ENCODE measurements at regions not wholly inside any gene's neighbourhood (a gene's known extent, or its start where the extent isn't known, plus 50 kb on each side); places are given as distances from the start of the nearest gene placed in this dataset.

DNA sequence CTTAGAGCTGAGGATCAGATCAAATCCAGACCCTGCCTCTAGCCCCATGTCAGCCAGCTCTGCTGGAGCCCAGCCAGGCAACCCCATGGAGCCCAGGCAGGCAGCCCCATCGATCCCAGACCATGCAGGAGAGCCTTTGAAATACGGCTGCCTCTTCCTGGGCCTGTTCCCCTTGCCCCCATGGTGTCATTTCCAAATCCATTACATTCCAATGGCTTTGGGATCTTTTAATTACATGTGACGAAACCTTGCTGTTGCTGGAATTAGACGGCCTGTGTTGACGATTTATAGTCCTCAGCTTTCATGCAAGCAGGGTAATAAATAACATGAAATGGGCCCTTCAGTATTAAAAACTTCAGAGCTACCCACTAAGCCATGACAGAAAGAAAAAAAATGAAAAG lies 75.8 kb upstream of the SLC14A2 start:
- Histone ChIP-seq H3K4me1 (ENCODE audit: insufficient read depth, low read length) (no peaks in the 10 kb centered on the region), H3F3A (ENCODE audit: low read length, unreplicated experiment) (no peaks in the 10 kb centered on the region), H3K4me2 (ENCODE audit: low read length) (no peak overlapping the region), H3K9ac (ENCODE audit: low read length) (no peak overlapping the region), H3K27ac (ENCODE audit: low read length) (no peak overlapping the region), H3K9me2 (replicated peaks; ENCODE audit: low read length) (no peaks in the 10 kb centered on the region), H3K27me3 (ENCODE audit: low read length) (no peaks in the 10 kb centered on the region), H2AFZ (ENCODE audit: low read length) (no peak overlapping the region), H4K20me1 (ENCODE audit: low read length) (no peaks in the 10 kb centered on the region), H3K79me2 (ENCODE audit: low read length) (no peaks in the 10 kb centered on the region), H3K4me3 (ENCODE audit: low read length) (no peak overlapping the region), H3K36me3 (ENCODE audit: low read depth, low read length) (no peaks in the 10 kb centered on the region), H3K9me3 (ENCODE audit: low read length) (no peaks in the 10 kb centered on the region)
- DNase-seq (no peak), ATAC-seq (no peak)
- POLR2A ChIA-PET (ENCODE audit: unreplicated experiment) = no interaction called here
- TF ChIP-seq, protein P1, sequence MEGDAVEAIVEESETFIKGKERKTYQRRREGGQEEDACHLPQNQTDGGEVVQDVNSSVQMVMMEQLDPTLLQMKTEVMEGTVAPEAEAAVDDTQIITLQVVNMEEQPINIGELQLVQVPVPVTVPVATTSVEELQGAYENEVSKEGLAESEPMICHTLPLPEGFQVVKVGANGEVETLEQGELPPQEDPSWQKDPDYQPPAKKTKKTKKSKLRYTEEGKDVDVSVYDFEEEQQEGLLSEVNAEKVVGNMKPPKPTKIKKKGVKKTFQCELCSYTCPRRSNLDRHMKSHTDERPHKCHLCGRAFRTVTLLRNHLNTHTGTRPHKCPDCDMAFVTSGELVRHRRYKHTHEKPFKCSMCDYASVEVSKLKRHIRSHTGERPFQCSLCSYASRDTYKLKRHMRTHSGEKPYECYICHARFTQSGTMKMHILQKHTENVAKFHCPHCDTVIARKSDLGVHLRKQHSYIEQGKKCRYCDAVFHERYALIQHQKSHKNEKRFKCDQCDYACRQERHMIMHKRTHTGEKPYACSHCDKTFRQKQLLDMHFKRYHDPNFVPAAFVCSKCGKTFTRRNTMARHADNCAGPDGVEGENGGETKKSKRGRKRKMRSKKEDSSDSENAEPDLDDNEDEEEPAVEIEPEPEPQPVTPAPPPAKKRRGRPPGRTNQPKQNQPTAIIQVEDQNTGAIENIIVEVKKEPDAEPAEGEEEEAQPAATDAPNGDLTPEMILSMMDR (conservative IDR thresholded peaks at IDR 0.05; ENCODE audit: low read depth, low read length) = no peak
- TF ChIP-seq EZH2 (IDR thresholded peaks at IDR 0.05; ENCODE audit: low read length, unreplicated experiment) (no peak), EZH2phosphoT487 (IDR thresholded peaks at IDR 0.05; ENCODE audit: borderline replicate concordance, low read length) (no peak)
- no TSS peak for BruUV-seq (replicated peaks)
- CTCF ChIA-PET = no interaction called here
- intact Hi-C loops (cut with micrococcal nuclease) = no loop called here

- Histone ChIP-seq H3K4me3 (ENCODE audit: low read length) (no peak overlapping the region), H3K27ac (ENCODE audit: low read length) (no peak overlapping the region), H4K20me1 (ENCODE audit: low read length) (no peaks in the 10 kb centered on the region), H3K27me3 (ENCODE audit: low read length) (no peaks in the 10 kb centered on the region), H3K79me2 (ENCODE audit: low read length) (no peaks in the 10 kb centered on the region), H2AFZ (ENCODE audit: low read length) (no peak overlapping the region), H3K9me2 (replicated peaks; ENCODE audit: low read length) (no peaks in the 10 kb centered on the region), H3K9me3 (ENCODE audit: low read length) (no peaks in the 10 kb centered on the region), H3K4me2 (ENCODE audit: low read length) (no peak overlapping the region), H3K4me1 (ENCODE audit: insufficient read depth, low read length) (no peaks in the 10 kb centered on the region), H3K9ac (ENCODE audit: low read length) (no peak overlapping the region), H3F3A (ENCODE audit: low read length, unreplicated experiment) (no peaks in the 10 kb centered on the region), H3K36me3 (ENCODE audit: low read depth, low read length) (no peaks in the 10 kb centered on the region)
- intact Hi-C loops (cut with micrococcal nuclease) = no loop called here
- TF ChIP-seq, protein P1 (conservative IDR thresholded peaks at IDR 0.05; ENCODE audit: low read depth, low read length) = no peak
- TF ChIP-seq EZH2phosphoT487 (IDR thresholded peaks at IDR 0.05; ENCODE audit: borderline replicate concordance, low read length) = no peak
- ChIA-PET CTCF (no interaction called here), POLR2A (ENCODE audit: unreplicated experiment) (no interaction called here)
- no peak for DNase-seq
- no TSS peak for BruUV-seq (replicated peaks)
- ATAC-seq = no peak
These were observed 75.2 kb upstream of the SLC14A2 start for GRCh38 chr18:45540125-45540524.

DNA sequence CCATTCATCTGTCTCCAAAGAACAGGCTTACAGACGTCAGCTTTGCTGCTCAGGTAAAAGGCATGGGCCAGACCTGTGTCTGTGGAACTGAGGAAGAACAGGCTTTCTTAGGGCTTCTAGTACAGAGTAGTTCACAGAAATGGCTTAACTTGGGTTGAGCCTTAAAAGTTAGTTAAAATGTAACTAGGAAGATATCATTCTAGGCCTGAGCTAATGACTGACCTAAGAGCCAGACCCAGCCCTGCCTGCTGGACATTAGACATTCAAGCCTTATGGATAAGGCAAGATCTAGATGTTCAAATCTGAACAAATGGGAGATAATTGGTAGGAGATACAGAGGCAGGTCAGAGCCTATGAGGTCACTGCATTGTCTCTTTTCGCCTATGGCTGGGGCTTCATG lies 73.9 kb upstream of the SLC14A2 start:
- ChIA-PET POLR2A (ENCODE audit: unreplicated experiment) (no interaction called here), CTCF (no interaction called here)
- Histone ChIP-seq H3K9me3 (ENCODE audit: low read length) (no peaks in the 10 kb centered on the region), H3K27me3 (ENCODE audit: low read length) (no peaks in the 10 kb centered on the region), H3K9ac (ENCODE audit: low read length) (no peak overlapping the region), H3K4me3 (ENCODE audit: low read length) (no peak overlapping the region), H3K27ac (ENCODE audit: low read length) (no peak overlapping the region), H3K9me2 (replicated peaks; ENCODE audit: low read length) (no peaks in the 10 kb centered on the region), H3F3A (ENCODE audit: low read length, unreplicated experiment) (no peaks in the 10 kb centered on the region), H3K4me1 (ENCODE audit: insufficient read depth, low read length) (no peaks in the 10 kb centered on the region), H3K4me2 (ENCODE audit: low read length) (no peak overlapping the region), H2AFZ (ENCODE audit: low read length) (no peak overlapping the region), H3K36me3 (ENCODE audit: low read depth, low read length) (no peaks in the 10 kb centered on the region), H4K20me1 (ENCODE audit: low read length) (no peaks in the 10 kb centered on the region), H3K79me2 (ENCODE audit: low read length) (no peaks in the 10 kb centered on the region)
- DNase-seq = no peak
- no TSS peak for BruUV-seq (replicated peaks)
- no peak for TF ChIP-seq EZH2phosphoT487 (IDR thresholded peaks at IDR 0.05; ENCODE audit: borderline replicate concordance, low read length)
- TF ChIP-seq, protein P1 (conservative IDR thresholded peaks at IDR 0.05; ENCODE audit: low read depth, low read length) = no peak
- no peak for TF ChIP-seq EZH2 (IDR thresholded peaks at IDR 0.05; ENCODE audit: low read length, unreplicated experiment)
- no peak for ATAC-seq
- intact Hi-C loops (cut with micrococcal nuclease) = no loop called here

Measured in PC-3 (cell line).